ENCODE measurements at regions not wholly inside any gene's neighbourhood (a gene's known extent, or its start where the extent isn't known, plus 50 kb on each side); places are given as distances from the start of the nearest gene placed in this dataset.

DNA sequence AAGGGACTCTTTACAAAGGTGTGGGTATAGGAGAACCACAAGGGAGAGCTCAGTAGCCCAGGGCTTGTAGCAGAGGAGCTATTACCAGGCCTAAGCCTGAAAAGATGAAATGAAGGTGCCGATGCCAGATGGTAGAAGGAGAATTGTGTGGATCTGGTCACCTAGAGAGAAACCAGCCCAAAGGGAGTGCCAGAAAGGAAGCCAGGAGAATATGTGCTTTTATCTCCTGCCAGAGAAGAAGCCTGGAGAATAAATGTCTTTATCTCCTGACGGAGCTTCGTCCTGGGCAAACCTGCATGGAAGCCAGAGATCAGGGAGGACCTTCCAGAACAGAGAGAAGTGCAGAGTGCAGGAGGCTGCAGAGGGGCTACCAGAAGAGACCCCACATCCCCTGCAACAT is 142.6 kb downstream of the MED10 start:
- no peak for DNase-seq

DNA sequence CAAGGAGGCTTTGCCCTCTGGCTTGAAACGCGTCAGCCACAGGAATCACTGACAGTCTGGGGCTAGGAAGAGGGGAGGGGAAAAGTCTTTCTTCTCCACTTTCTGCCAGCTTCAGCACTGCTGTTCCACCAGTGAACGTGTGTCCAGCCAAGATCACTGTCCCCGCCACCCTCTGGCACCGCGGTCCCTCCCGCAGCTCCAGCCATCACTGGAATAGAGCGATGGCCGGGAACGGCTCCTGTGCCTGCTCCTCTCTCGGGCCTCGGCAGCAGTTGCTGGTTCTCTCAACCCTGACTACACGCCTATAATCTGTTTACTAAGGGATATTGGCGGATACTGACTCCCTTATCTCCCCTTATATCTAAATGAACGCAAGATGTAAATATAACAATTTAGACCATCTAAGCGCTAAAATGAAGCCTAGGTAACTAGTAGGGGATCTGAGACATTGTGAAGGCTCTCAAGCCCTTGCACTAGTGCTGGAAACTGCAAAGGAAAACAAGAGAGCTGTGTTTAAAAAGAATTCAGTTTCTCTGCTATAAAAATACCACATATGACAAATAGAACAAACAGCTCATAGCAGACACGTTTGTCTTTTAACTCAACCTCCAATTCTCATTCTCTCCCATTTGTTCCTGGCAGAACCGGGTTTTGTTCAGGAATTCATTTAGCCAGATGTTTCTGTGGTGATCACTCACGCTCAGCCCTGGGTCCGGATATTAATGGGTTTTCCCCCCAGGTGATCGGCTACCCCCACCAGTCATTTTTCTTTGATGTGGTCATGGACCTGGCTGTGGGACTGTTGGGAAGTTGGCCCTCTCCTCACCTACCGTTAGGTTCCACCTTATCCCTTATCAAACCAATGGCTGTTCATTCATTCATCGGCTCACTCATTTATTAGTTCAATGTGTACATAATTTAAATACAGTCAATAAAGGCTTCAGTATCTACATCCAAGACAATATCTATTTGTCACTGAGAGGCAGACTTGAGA is 149.8 kb downstream of the MED10 start:
- no peak for DNase-seq

DNA sequence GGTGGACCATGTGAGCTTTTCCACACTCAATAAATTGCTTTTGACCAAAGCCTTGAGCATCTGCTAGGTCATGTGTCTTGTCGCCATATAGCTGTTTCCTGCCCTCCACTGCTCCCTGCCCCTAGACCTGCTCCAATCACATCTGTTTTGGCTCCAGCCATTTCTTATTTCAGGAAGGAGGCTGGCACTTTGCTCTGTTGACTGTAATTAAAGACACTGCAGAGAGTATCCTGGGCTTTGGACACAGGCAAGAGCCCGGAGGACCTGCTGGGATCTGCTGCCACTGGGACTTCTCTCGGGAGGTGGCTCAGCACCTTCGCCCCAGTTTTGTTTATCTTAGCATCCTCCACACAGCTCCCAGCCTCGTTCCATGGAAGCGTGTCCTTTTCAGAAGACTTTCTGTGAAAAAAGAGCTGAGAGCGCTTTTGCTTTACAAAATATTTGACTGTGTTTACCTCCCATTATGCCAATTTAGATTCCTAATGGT is 153.2 kb downstream of the MED10 start:
- DNase-seq, result no peak

DNA sequence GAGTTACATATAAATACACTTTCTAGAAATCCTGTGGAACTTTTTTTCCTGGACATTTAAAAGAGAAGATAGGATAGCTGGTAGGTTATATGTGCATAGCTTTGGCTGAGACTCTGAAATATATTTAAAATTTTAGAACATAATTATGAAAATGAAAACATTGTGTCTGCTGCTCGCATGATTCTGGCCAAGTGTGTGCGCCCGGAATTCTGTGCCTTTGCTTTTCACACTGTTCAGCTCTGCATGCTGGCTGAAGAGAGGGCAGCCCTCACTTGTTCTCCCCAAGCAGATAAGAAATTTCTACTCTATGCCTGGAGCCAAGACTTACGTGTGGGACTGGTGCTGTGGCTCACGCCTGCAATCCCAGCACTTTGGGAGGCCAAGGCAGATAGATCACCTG is 153.9 kb downstream of the MED10 start:
- DNase-seq, result no peak

DNA sequence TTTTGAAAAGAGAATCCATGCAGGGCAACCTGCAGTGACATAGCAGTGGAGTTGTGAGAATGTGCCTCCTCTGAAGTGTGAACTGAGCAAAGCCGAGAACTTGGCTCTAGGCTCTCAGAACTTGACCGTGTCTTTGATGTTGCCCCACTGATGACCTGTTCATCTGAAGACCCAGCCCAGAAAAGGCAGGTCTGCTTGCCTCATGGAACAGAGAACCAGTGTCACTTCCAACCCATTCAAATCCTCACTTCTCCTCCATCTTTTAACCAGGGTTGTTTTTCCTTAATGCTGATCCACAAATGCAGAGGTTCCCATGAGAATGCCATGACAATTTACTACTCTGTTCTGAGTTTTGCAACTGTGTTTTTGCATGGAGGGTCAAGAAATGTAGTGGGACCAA is 155.4 kb downstream of the MED10 start:
- no peak for DNase-seq

DNA sequence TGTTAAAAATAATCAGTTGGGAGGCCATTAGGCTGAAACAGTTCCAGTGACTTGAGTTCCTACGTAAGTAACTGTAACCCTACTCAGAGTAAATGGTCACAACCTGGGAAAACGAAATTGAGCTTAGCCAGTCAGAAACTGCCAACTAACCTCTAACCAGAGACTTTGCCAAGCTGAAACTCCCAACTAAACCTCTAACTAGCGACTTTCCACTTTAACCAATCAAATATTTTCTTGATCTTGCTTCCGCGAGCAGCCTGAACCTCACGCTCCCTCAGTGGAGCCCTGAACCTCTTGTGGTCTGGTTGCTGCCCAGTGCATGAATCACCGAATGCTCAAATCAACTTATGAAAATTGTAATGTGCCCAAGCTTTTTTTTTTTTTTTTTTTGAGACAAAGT is 156.2 kb downstream of the MED10 start:
- DNase-seq, result no peak

DNA sequence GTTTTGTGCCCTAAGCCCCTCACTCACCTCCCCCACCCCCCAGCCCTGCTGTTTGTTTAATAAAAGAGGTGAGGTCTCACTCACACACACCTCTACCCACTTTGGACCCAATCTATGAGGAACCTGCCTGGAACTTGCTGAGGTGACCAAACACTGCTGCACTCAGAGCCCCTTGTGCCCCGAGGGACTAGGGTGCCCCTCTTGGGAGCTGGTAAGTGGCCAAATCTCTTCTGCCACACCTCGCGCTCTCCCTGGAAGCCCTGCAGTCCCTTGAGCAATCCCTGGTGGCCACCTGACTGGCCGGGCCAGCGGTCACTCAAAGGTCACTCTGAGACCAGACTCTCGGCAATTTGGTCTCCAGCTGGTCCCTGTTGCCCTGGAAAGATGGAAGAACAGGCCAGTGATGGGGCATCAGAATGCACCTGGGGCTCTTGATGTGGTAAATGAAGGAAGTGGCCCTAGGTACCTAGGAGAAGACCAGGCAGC is 157.2 kb downstream of the MED10 start:
- DNase-seq, result no peak

DNA sequence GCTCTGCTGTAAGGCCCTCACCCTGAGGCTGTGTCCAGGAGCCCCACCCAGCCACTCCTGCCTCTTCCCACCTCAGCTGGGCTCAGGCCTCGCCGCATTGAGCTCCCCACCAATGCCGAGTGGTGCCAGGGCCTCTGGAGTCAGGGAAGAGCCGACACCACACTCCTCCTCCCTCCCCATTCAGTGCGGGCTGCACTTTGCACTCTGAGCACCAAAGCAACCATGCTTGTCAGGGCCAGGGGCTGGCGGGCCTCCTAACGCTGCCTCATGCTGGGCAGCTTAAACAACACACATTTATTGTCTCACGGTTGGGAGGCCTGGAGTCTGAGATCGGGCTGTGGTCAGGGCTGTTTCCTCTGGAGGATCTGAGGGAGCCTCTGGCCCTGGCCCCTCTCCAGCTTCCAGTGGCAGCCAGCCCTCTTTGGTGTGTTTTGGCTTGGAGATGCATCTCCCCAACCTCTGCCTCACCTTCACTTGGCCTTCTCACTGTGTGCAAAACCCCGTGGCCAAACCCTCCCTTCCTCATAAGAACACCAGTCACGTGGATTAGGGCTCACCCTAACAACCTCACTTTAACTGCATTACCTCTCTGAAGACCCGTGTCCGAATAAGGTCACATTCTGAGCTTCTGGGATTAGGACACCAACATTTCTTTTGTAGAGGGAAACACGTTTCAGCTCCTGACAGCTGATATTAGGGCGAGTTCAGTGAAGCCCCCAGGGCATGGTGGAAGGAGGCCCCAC is 157.8 kb downstream of the MED10 start:
- no peak for DNase-seq

DNA sequence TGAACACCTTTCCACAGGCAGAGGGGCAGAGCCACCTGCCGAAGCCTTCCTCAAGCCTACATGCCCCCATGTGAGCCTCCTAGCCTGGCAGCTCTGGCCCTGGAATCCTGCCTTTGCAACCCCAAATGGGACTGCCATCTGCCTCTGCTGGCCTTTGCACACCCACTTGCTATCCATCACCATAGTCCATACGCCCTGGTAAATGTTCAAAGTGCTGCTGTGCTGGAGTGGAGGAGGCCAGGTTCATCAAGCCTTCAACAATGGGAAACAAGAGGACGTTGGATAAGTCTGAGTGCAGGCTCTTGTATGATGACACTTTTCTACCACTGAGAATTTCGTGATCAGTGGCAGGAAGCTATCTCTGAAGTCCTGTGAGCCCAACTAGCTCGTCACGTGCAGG is 159.8 kb downstream of the MED10 start:
- no peak for DNase-seq

DNA sequence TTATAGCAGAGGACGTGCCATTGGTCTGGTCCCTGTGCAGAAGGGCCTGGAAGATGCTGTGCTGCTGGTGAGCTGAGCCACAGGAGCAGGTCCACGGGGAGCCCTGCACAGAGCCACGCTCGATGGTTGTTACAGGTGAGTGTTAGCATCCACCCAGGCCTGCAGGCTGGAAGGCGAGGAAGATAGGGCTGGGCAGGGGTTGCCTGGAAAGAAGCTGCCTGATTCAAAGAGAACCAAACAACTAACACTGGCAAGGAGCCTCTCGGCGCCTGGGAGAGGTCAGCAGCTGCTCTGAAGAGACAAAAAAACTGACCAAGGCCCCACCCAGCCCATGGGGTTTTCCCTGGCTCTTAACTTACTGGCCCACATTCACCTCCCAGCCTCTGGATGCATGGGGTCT is 160.2 kb downstream of the MED10 start:
- no peak for DNase-seq

DNA sequence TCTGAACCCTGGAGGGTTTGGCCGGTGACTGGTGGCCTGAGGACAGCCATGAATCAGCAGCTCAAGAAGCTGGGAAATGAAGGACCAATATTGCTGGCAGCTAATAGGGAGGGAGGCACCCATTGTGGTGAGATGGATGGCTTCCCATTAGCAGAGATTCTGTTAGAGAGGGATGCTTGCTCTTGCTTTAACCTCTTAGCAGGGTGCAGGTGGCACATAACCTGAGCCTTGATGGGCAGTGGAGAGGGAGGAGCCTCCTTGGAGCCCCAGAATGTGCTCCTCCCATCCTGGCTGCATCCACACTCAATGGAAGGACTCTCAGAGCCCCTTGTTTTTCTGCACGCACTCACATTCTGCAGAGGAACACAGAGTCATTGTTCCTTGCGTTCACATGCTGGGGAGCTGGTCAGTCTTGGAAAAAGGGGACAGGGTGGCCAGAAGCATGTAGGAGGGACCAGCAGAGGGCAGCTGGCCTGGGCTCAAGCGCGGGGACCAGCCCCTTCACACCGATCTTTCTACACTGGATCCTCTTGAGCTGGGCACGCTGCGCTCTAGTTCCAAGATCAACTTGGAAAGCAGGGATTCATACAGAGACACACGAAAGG is 161.8 kb downstream of the MED10 start:
- DNase-seq, result no peak

DNA sequence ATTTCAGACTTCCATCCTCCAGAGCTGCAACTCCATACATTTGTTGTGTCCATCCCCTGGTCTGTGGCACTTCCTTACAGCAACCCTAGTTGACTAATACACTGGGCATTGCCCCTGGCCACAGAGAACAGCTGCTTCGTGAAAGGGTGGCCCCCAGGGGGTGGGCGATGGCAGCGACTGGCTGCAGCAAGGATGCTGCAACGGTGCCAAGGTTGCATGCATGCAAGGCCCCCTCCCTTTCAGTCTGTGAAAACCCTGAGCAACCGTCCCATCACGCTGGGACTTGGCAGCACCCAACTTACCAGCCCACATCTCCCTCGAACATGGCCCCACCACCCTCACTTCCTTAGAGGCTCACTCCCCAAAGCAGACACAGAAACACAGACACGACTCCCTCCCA is 162.5 kb downstream of the MED10 start:
- no peak for DNase-seq

DNA sequence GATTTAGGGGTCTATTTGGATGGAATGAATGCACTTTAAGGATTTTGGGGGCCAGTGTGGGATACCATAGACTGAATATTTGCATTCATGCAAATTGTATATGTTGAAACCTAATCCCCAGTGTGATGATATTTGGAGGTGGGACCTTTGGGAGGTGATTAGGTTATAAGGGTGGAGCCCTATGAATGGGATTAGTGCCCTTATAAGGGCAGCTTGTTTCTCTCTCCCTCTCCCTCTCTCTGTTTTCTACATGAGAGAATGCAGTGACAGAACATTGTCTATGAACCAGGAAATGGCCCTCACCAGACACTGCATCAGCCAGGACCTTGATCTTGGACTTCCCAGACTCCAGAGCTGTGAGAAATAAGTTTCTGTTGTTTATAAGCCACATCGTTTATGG is 166.1 kb downstream of the MED10 start:
- DNase-seq, result no peak

DNA sequence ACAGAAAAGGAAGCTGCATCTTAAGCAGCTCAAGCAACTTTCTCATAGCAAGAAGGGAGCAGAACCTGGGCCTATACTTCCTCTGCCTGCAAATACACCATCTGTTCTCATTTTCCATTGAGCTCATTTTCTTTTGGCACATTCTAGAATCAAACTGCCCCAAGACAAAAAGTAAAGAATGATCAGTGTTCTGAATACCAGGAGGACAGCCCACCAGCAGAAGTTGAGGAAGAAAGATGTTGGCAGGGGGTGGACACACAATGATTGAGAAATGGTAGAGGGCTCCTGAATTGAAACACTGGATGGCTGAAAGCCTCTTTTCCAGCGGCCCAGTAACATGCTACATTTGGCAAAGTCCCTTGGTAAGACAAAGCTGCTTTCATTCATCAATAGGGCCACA is 171.8 kb downstream of the MED10 start:
- DNase-seq, result no peak

DNA sequence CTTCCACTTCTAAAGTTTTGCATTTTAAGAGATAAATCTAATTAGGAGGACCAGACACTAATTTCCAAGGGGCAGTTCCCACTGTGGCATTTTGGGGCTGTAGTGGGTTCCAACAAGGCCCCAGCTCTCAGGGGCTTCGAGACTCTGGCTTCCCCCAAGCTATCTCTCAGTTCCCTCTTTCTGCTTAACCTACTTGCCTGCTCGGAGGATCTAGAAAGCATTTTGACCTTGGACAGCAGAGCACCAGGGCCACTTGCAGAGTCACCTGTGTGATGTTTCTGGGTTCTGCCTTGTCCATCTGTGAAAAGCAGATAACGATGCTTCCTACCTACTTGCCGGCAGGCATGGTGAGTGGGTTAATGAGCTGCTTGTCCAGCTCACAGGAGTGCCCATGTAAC is 175.4 kb downstream of the MED10 start:
- no peak for DNase-seq

DNA sequence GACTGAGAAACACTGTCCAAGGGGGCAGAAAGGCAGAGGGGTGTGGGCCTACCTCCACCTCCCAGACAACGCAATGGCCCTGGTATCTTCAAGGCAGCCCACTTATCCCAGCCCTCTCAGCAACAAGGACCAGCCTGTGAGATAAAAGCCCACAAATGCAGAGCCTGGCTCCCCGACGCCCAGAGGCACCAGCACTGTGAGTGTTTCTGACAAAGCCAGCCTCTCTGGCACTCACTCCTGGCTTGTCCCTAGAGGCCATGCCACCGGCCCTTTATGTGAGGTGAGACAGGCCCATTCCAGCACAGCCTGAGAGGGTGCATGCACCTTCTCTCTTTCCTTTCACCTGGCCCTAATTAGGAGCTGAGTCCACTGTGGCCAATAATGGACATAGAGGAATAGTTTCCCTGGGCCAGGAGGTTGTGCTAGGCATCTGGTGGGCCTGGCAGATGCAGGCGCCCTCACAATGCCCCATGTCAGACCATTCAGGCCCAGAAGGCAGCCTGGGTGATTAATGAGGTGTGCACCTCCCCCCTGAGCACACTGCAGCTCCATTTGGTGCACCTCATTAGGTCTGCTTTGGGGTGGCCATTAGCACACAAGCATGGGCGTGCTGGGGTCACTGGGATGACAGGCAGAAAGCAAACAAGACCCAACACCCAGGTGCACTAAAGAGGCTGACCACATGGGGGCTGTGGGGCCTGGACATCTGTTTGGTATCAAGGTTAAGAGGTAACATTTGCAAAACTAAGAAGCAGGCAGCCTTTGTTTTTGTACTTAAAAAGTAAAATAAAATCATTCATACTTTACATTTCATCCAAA is 176.0 kb downstream of the MED10 start:
- no peak for DNase-seq

DNA sequence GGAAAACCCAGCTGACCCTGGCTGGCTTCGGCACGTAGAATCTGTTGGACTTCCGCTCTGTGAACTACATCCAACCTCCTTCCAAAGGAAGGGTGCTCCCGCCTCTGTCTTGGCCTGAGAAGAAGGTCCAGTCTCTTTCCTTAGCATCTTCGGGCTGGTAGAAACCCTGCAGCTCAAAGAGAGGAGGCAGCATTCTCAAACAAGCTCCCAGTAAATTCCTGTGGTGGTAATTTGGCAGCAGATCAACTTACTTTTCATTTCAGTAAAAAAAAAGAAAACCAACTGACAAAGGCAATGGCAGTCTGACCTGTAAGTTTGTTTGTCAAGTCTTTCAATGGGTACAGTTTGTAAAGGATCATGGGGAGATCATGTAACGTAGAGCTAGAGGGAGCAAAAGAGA is 176.7 kb downstream of the MED10 start:
- DNase-seq, result no peak

DNA sequence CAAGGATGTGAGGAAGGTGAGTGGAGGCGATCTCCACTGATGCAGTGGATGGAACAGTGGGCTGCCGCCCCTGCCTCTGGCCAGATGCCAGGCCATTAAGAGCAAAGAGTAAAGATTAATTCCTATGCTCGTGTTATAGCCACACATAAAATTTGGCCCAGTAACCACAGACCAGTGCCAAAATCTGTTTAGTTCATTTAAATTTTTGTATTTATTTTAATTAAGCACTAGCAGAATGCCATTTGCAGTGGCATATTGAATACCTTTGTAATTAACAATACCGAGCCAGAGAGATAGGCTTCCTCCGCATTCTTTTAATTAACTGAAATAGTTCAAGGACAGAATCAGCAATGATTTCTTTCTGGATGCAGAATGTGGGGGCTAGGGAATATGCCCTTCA is 179.8 kb downstream of the MED10 start:
- no peak for DNase-seq

DNA sequence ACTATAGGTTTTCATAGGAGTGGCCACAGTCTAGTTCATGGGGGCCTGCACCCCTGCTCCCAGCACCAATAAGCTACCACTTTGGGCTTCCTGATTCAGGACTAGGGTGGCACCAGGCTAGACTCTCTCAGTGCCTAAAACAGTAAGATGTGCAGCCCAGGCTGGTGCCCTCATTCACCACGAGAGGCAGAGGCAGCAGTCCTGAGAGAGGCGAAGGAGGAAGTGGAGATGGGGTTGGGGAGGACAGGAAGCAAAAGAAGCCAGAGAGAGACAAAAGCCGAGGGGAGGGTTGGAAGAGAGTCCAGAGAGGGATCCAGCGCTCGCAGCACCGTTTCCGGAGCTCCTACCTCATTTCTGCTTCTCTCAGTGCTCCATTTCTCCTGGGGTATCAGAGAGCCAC is 180.9 kb downstream of the MED10 start:
- no peak for DNase-seq

DNA sequence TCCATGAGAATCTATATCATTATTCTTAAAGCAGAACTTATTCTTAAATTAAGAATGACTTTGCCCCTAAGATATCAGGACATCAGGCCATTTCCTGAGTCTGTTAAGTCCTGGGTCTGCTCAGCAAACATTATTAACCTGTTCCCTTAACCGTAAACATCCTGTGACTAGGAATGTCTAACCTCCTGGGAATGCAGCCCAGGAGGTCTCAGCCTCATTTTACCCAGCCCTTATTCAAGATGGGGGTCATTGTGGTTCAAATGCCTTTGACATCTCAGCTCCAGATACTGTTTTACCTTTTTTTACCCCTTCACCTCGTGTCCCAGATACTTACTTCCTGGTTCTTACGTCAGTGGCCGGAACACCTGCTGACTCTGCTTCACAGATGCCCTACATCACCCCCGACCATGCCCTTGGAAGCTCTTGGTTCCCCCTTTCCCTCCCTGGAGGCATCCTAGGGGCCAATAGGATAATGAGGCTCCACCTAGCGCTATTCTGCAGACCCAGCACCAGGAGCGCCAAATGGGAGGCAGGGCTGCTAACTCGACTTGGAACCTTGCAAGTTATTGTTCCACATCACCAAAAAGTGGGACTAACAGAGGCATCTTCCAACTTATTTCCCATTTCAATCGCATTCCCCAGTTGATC is 182.5 kb downstream of the MED10 start:
- DNase-seq, result no peak

DNA sequence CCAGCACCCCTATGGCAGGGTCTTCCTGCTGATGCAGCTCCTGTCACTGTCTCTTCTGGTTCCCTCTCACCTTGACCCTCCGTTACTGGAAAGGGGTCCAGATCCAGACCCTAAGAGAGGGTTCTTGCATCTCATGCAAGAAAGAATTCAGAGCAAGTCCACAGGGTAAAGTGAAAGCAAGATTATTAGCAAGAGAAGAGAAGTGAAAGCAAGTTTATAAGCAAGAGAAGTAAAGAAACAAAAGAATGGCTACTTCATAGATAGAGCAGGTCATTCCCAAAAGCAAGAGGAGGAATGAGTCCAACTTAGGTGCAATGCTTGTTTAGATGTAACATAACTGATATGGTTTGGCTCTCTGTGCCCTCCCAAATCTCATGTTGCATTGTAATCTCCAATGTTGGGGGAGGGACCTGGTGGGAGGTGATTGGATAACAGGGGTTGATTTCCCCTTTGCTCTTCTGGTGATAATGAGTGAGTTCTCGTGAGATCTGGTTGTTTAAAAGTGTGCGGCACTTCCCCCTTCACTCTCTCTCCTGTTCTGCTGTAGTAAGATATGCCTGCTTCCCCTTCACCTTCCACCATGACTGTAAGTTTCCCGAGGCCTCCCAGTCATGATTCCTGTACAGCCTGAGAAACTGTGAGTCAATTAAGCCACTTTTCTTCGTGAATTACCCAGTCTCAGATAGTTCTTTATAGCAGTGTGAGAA is 183.3 kb downstream of the MED10 start:
- DNase-seq, result no peak

Data from occipital lobe (tissue), 1 donor.